Stimulated activated CD4-positive, alpha-beta T cell treated with anti-CD3 and anti-CD28 coated beads, Interleukin-2, amount 100 ng/mL, for 48 hours (primary cell): ENCODE measurements at regions not wholly inside any gene's neighbourhood (a gene's known extent, or its start where the extent isn't known, plus 50 kb on each side); places are given as distances from the start of the nearest gene placed in this dataset.

Experiments
- DNase-seq, 2 donors: peaks; one replicate each; pipeline ENCODE4 v3.0.0-alpha.2; 2020

DNA sequence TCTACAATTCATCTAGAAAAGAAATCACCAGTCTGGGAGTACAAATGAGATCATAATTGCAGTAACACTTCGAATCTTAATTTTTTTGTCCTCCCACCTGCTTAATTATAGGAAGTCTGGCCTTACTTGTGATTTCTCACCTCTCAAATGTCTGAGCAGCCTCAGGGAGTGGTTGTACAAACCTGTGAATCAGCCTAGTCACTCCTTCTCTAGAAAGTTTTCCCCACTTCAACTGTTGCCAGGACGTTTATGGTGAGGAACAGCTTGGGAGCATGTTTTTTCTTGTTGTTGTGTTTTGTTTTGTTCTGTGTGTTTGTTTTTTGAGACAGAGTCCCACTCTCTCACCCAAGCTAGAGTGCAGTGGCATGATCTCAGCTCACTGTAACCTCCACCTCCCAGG, 50.3 kb upstream of the CLDN10 start:
- no peak for DNase-seq
